ENCODE measurements at regions not wholly inside any gene's neighbourhood (a gene's known extent, or its start where the extent isn't known, plus 50 kb on each side); places are given as distances from the start of the nearest gene placed in this dataset.

- Histone ChIP-seq H3K9ac (no peak overlapping the region), H3K79me2 (ENCODE audit: low read depth) (no peaks in the 10 kb centered on the region), H3K27ac (no peak overlapping the region), H3K4me2 (no peak overlapping the region), H2AFZ (replicated peaks) (no peak overlapping the region), H3K27me3 (no peaks in the 10 kb centered on the region), H3K4me1 (peaks cover 15% of the 10 kb centered on the region), H3F3A (ENCODE audit: low read depth) (peaks cover 6% of the 10 kb centered on the region), H4K20me1 (ENCODE audit: low read depth) (no peaks in the 10 kb centered on the region), H3K4me3 (no peak overlapping the region), H3K9me3 (ENCODE audit: low read depth) (no peaks in the 10 kb centered on the region), H3K36me3 (peaks cover 6% of the 10 kb centered on the region)
- no peaks in the 10 kb centered on the region for H3K36me3 Mint-ChIP-seq
- H3K27me3 Mint-ChIP-seq (ENCODE audit: insufficient read depth, low read depth): peaks cover 2% of the 10 kb centered on the region
- H3K4me1 Mint-ChIP-seq: peaks cover under 1% of the 10 kb centered on the region
- no peak for DNase-seq (ENCODE audit: low spot score)
- no peaks in the 10 kb centered on the region for H3K9me3 Mint-ChIP-seq
- TF ChIP-seq EZH2 (IDR thresholded peaks at IDR 0.05): no peak
- TF ChIP-seq EZH2phosphoT487 (IDR thresholded peaks at IDR 0.05): no peak
- no peak for TF ChIP-seq CTCF (IDR thresholded peaks at IDR 0.05)
- no peak overlapping the region for H3K4me3 Mint-ChIP-seq
- no peak overlapping the region for H3K27ac Mint-ChIP-seq
Observed at GRCh38 chr10:128701837-128702236, 575.6 kb upstream of the MKI67 start.

GRCh38 chr10:128704716-128705115 is 578.5 kb upstream of the MKI67 start:
- no peaks in the 10 kb centered on the region for H4K20me1 ChIP-seq (ENCODE audit: low read depth)
- Mint-ChIP-seq H3K36me3 (no peaks in the 10 kb centered on the region), H3K27ac (no peak overlapping the region), H3K27me3 (ENCODE audit: insufficient read depth, low read depth) (peaks cover 2% of the 10 kb centered on the region), H3K4me1 (peaks cover 3% of the 10 kb centered on the region), H3K4me3 (no peak overlapping the region), H3K9me3 (no peaks in the 10 kb centered on the region)
- no peak overlapping the region for H3K4me3 ChIP-seq
- no peak overlapping the region for H3K27ac ChIP-seq
- H3K9ac ChIP-seq: no peak overlapping the region
- no peaks in the 10 kb centered on the region for H3K79me2 ChIP-seq (ENCODE audit: low read depth)
- H3K27me3 ChIP-seq: no peaks in the 10 kb centered on the region
- H3K36me3 ChIP-seq: peaks cover 6% of the 10 kb centered on the region
- no peaks in the 10 kb centered on the region for H3F3A ChIP-seq (ENCODE audit: low read depth)
- no peaks in the 10 kb centered on the region for H3K4me1 ChIP-seq
- no peak for TF ChIP-seq EZH2 (IDR thresholded peaks at IDR 0.05)
- no peak for TF ChIP-seq EZH2phosphoT487 (IDR thresholded peaks at IDR 0.05)
- TF ChIP-seq CTCF (IDR thresholded peaks at IDR 0.05): no peak
- no peak overlapping the region for H3K4me2 ChIP-seq
- no peak for DNase-seq (ENCODE audit: low spot score)
- H2AFZ ChIP-seq (replicated peaks): no peak overlapping the region
- H3K9me3 ChIP-seq (ENCODE audit: low read depth): no peaks in the 10 kb centered on the region

DNA sequence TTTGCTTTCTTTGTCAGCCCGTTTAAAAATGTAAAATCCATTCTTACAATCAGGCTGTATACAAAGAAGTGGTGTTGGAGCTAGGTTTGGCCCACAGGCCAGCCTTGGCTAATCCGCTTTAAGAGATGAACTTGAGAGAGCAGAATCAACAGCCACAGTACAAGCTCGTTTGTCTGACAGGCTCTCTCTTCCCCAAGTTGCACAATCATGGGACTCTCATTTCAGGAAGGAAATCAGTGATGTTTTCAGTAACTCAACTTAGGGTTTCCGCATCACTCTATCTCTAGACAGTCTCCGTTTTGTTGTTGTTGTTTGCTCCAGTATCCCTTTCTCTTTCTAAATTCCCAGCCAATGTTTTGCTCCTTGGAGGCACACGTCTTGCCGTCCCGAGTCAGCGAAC is 582.0 kb upstream of the MKI67 start:
- H3K4me1 ChIP-seq: no peaks in the 10 kb centered on the region
- DNase-seq (ENCODE audit: low spot score): no peak
- no peaks in the 10 kb centered on the region for H3K9me3 ChIP-seq (ENCODE audit: low read depth)
- H4K20me1 ChIP-seq (ENCODE audit: low read depth): no peaks in the 10 kb centered on the region
- no peak overlapping the region for H3K4me2 ChIP-seq
- H3K4me1 Mint-ChIP-seq: peaks cover 4% of the 10 kb centered on the region
- no peak for TF ChIP-seq CTCF (IDR thresholded peaks at IDR 0.05)
- TF ChIP-seq EZH2 (IDR thresholded peaks at IDR 0.05): no peak
- TF ChIP-seq EZH2phosphoT487 (IDR thresholded peaks at IDR 0.05): no peak
- H3F3A ChIP-seq (ENCODE audit: low read depth): no peaks in the 10 kb centered on the region
- no peaks in the 10 kb centered on the region for H3K27me3 ChIP-seq
- H3K4me3 ChIP-seq: no peak overlapping the region
- no peaks in the 10 kb centered on the region for H3K79me2 ChIP-seq (ENCODE audit: low read depth)
- H3K9me3 Mint-ChIP-seq: no peaks in the 10 kb centered on the region
- no peak overlapping the region for H3K9ac ChIP-seq
- no peak overlapping the region for H3K4me3 Mint-ChIP-seq
- no peak overlapping the region for H3K27ac Mint-ChIP-seq
- H3K27ac ChIP-seq: no peak overlapping the region
- H2AFZ ChIP-seq (replicated peaks): no peak overlapping the region
- H3K27me3 Mint-ChIP-seq (ENCODE audit: insufficient read depth, low read depth): no peaks in the 10 kb centered on the region
- peaks cover 6% of the 10 kb centered on the region for H3K36me3 ChIP-seq
- H3K36me3 Mint-ChIP-seq: no peaks in the 10 kb centered on the region
